NCI-H524 treated with DMSO at 0.1 percent for 48 hours (cell line): ENCODE measurements at regions not wholly inside any gene's neighbourhood (a gene's known extent, or its start where the extent isn't known, plus 50 kb on each side); places are given as distances from the start of the nearest gene placed in this dataset.
"Not testable (repeated sequence)": the region's sequence is repeated elsewhere in the genome, so short reads cannot be mapped to it uniquely, and the experiment has no call there.

Source experiments
- DNase-seq: peaks from one replicate; lab custom pipeline; 2025; lab: John Stamatoyannopoulos, UW

DNA sequence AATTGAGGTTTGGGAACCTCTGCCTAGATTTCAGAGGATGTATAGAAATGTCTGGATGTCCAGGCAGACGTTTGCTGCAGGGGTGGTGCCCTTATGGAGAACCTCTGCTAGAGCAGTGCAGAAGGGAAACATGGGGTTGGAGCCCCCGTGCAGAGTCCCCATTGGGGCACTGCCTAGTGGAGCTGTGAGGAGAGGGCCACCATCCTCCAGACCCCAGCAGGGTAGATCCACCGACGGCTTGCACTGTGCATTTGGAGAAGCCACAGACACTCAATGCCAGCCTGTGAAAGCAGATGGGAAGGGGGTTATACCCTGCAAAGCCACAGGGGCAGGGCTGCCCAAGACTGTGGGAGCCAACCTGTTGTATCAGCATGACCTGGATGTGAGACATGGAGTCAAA is 354.6 kb downstream of the ZNF326 start:
- DNase-seq: no peak

DNA sequence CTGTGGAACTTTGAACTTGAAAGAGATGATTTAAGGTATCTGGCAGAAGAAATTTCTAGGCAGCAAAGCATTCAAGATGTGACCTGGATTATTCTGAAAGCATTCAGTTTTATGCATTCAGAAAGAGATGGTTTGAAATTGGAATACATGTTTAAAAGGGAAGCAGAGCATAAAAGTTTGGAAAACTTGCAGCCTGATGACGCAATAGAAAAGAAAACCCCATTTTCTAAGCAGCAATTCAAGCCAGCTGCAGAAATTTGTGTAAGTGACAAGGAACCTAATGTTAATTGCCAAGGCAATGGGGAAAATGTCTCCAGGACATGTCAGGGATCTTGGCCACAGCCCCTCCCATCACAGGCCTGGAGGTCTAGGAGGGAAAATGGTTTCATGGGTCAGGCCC is 354.0 kb downstream of the ZNF326 start:
- DNase-seq: no peak

DNA sequence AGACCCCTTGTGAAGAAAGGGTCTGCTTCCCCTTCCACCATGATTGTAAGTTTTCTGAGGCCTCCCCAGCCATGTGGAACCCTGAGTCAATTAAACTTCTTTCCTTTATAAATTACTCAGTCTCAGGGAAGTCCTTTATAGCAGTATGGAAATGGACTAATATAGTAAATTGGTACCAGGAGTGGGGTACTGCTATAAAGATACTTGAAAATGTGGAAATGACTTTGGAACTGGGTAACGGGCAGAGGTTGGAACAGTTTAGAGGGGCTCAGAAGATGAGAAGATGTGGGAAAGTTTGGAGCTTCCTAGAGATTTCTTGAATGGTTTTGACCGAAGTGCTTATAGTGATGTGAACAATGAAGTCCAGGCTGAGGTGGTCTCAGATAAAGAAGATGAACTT is 353.5 kb downstream of the ZNF326 start:
- DNase-seq: not testable (repeated sequence)

DNA sequence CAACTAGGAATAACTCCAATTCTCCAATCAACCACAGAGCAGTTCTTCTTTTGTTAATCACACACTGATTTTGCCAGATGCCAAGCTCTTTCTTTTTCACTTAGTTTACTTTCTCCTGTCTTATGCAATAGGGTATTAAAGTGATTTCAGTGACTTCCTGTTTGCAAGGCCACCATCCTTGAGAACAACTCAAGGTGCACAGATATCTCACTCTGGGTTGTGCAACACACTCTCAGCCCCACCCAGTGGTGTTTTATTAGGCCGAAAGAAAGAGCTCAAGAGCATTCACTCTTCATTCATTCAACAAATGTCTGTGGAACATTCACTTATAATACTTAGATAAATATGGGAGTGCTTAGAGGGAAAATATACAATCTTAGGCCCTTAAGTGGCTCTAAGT is 352.5 kb downstream of the ZNF326 start:
- no peak for DNase-seq

DNA sequence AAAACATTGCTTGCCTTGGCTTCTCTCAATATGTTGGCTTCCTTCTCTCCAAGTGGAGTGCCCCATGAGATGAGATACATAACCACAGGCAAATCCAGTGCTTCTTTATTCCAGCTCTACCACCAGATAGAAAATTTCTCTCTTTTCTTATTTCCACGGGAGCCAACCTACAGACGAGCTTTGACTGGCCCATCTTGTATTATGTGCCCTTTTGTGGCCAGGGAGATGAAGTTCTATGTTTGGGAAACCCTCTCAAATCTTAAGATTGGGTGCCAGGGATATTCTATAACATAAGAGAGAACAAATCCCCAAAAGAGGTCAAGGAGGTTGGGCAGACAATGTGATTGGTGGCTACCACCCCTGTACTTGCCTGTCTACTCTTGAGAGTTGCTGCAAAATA is 351.8 kb downstream of the ZNF326 start:
- no peak for DNase-seq

DNA sequence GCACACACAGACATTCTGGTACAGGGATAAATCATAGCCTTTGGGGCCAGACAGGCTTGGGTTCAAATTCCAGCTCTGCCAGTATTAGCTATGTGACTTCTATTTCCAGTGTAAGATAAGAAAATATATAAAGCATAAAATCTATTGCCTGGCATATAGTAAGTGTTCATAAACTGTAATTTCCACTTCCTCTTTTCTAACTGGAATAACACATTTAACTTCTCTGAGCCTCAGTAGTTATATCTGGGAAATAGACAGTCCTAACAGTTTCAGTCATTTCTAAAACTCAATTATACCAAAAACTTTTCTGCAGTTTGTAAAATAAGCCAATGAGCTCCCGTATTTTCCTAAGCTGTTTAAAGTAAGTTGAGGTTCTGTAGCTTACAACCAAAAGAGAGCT is 351.4 kb downstream of the ZNF326 start:
- DNase-seq: no peak

DNA sequence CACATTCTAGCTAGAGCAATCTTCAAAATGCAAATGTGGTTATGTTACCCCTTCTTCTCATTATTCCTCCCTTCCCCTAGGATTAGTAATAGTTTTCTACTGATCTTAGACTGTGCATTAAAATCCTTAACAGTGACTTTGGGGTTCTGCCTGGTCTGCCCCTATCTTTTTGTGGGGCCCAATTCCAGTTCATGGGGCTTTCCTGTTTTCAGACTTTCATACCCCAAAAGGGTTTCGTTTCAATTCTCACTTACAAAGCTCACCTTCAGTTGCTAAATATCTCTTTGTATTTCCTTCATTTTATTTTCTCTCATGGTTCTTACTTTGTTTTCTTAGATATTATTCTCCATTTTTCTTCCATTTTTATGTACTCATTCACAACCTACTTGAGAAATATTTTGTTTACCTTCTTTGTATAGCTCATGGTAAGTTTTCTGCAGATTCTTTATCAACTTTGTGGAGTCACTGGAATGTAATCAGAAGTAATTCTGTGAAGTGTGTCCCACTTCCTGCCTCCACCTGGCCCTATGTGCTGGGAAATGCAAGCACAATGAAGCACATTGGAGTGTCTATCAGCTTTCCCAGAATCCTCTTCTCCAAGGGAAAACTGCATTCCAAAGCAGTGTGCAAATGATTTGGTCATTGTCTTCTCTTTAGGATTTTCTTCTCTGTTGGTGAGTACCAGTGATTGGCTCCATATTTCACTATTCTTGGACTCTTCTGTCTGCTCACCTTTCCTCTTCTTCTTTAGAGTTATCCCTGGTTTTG is 350.2 kb downstream of the ZNF326 start:
- no peak for DNase-seq

DNA sequence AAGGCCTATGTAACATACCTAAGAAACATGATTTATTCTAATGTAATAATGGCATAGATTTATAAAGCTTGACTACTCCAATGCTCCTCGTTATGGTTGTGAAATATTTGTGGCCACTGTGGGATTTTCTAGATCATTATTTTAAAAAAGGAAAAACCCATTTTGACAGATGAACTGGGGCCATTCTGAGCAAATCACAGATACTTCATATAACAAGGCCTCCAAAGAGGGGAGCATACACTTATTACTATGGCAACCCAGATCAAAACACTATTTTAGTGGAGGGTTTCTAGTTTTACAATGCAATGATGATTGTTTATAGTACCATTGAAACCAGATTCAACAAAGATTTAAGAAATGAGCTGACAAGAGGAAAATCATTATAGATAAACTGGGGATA is 346.6 kb downstream of the ZNF326 start:
- no peak for DNase-seq

DNA sequence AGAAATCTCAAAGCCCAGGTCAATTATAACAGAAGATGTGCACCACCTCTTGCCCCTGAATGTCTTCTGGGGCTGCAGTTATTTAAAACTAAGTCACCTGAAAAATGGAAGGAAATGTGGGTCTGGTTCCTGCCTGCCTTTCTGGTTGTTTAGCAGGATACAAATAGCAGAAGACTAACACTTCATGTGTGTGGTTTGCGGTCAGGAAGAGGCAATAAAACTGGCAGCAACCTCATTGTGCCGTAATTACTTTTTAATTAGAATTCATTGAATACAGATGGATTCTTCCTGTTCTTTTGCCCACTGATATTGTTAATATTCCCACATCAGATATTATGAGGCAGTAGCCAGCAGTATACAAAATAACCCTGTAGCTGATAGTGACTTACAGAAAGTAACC is 345.7 kb downstream of the ZNF326 start:
- DNase-seq: no peak

DNA sequence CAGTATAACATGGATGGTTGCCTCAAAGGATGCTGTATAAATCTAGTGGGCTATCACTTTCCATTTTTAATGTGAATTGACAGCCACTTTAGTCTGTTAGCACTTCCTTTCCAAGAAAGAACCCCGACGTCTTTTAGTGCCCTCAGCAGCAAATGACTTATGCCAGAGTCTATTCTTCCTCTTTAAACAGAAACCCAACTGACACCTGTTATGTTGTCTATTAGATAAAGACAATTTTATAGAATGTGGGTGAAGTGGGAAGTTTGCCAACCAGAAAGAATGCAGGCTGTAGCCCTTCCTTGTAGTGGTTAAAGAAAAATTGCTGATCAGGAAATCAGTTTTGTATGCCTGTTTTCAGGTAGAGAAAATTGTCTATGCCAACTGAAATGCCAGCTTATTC is 344.9 kb downstream of the ZNF326 start:
- no peak for DNase-seq

DNA sequence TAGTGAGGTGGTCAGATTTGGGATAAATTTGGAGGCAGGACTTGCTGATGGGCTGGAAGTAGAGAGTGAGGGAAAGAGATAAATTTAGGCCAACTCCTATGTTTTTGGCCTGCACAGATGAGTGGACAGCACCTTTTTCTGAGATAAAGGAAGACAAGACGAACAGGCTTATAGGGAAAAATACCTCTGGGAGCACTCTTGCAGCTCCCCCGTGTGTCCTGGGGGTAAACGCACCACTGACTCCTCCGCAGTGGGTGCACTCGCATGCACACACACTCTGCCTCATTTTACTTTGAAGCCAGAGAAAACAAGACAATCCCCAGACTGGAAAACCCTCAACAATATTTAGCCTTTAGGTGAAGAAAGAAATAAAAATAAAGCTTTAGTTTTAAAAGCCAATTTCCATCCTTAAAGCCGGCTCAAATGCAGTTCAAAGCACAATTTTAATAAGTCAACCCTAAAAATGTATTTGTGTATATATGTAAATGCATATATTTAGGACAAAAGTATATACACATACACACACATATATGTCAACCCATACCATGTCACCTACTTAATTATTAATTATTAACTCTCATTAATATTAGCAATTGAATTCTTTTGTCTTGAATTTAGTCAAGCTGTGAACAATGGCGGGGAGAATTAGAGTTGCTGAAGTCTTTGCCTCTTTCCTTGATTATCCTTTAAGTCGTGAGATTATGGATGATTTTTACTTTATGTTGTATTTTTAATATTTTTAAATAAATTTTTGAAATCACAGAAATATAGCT is 341.8 kb downstream of the ZNF326 start:
- DNase-seq: no peak

DNA sequence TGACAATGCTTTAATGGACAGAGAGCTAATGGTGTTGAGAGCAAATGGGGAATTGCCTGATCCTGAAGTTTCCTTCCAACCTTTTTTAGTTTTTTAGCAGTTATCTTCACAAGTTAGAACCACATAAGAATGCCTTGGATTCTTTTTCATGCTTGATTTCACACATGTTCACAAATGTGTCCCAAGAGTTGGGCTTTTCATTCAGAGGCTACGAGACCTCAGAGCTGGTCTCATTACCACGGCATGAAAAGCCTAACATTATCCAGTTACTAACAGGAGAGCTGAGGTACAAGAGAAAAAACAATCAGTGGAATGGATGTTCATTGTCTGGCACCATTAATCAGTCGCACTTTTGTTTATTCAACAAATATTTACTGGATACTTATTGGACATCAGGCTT is 340.6 kb downstream of the ZNF326 start:
- no peak for DNase-seq

DNA sequence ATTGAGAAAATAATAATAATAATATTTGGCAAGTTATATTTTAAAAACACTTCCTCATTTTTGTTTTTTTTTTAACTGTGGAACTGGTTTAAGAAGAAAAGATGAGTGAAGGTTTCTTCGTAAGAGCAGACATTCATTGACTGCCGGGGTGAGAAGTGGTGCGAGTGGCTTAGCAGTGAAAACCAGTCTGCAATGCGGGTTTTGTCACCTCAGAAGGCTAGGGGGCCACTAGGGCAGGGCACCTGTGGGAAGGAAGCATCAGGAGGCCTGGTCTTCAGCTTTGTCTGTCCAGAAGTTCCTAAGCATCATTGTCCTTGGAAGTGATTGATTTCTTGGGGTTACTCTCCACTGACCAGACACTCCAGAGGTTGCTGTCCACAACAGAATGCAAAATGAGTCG is 339.2 kb downstream of the ZNF326 start:
- no peak for DNase-seq

DNA sequence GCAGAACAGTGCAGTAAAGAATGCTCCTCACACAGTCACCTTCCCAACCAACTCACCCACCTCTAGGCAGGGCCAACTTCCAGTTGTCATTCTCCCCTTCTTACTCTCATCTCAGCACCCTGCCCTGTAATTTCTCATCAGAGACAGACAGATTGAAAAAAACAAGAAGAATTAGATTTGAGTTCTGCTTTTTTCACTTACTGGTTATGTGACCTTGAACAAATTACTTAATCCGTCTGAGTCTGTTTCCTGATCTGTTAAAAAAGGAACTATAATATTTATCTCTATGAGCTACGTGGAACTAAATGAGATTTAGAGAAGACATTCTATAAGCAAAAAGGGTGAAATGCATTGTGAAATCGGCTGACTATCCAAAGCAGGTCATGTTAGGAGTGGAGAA is 330.3 kb downstream of the ZNF326 start:
- no peak for DNase-seq

DNA sequence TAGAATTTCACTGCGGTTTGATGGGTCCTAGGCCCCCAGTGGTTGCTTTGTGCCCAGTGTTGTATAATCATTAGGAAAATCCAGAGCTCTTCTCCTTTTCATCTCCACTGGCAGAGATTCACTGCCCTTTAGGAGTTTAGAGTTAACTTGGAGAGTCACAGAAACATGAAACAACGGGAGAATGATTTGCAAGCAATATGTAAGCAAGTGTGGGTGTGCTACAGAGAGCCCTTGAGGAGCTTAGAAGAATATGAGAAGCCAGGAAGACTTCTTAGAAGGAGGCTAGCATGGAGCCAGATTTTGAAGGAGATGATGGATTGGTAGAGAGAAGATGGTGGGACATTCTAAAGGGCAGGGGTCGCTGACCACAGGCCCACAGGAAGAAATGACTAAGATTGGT is 327.3 kb downstream of the ZNF326 start:
- DNase-seq: no peak

DNA sequence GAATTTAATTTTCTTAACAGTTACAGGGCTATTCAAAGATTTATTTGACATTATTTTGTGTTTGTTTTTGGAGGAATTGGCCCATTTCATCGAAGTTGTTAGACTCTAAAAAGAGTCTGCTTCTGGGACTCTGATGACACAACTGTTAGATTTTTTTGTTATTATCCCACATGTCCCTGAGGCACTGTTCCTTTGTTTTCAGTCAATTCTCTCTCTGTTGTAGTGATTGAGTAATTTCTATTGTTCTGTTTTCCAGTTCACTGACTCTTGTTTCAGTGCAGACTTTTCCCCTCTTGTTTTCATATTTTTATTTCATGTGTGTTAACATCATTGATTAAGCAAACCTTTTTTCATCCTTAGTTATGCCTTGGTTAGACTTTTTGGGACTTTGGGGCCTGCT is 325.0 kb downstream of the ZNF326 start:
- DNase-seq: no peak

DNA sequence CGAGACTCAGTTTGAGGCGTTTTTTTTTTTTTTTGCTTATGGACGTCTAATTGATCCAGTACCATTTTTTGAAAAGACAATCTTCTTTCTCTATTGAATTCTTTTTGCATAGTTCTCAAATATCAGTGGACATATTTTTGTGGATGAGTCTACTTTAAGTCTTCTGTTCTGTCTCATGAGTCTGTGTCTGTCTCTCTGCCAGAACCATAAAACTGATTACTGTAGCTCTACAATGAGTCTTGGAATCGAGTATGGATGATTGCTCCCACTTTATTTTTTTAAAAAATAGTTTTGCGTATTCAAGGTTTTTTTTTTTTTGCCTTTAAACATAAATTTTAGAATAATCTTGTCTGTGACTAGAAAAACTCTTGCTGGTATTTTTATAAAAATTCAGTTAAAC is 323.5 kb downstream of the ZNF326 start:
- DNase-seq: no peak

DNA sequence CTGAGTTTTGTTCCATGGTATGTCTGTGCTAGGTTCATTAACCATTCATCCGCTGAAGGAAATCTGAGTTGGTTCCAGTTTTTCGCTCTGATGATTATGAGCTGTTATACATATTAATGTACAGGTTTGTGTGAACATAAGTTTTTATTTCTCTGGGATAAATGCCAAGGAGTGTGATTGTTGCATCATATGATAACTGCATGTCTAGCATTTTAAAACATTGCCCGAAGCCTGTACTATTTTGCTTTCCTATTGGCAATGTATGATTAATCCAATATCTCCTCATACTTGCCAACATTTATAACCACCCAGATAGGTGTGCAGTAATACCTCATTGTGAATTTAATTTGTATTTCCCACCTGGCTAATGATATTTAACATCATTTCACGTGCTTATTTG is 322.7 kb downstream of the ZNF326 start:
- DNase-seq: no peak

DNA sequence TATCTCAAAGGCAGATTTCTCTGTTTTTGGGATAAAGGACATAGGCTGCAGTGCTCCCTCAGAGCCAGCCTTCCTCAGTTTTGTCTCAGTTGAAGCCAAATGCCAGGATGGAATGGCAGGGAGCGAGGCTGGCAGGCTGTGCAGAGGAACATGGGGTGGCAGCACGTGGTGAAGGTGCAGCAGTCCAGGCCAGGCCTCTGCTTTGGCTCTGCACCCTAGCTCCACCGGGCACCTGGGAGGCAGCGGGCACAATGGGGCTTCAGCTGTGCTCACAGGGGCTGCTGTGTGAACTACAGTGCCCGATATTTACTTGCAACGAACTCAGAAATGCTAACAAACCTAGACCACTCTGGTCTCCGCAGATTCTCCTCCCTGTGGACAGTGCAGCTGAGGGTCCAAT is 319.6 kb downstream of the ZNF326 start:
- DNase-seq: no peak

DNA sequence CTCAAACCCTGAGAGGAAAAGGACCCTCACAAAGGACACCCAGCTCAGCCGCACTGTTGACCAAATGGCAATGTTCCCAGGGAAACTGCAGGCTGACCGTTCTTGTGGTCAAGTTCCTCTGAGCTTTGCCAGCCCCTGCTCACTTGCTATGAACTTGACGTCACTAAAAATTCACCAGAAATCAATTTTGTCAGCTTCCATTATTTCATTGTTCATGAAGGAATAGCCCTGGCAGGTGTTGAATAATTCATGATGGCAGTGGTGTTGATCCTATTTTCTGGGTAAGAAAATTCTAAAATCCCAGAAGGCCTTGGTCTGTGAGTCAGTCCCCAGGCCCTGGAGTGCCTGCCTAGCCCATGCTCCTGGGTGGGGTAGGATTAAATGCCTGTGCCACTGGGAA is 318.9 kb downstream of the ZNF326 start:
- no peak for DNase-seq

DNA sequence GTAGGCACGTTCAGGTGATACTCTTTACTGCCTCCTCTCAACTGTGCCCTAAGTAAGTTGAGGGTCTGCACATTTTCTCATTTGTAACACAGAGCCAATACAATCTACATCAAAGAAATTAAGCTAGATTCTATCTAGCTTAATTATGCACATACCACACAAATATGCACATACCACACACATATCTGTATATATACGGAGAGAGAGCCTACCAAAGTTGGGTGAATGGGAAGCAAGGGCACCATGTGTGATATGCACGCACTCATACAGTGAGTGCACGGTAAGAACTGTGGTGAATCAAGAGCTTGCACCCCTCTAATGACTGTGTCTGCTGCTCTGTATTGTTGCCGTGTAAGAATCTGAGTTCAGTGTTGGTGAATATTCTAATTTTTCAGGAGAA is 314.9 kb downstream of the ZNF326 start:
- no peak for DNase-seq

DNA sequence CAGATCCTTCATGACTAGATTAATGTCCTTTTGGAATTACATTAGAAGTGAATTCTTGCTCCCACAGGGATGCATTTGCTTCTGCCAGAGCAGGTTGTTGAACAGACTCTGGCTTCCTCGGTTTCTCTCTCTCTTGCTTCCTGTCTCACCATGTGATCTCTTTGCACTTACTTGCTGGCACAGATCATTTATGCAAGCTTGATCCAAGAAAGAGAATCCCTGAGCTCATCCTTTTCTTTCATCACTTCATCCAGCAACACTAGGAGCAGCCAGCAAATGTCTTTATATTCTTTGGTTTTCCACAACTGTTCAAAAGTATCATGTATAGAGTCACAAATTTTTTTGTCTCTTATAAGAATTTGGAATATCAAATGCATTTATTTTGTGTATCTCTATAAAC is 313.5 kb downstream of the ZNF326 start:
- no peak for DNase-seq

DNA sequence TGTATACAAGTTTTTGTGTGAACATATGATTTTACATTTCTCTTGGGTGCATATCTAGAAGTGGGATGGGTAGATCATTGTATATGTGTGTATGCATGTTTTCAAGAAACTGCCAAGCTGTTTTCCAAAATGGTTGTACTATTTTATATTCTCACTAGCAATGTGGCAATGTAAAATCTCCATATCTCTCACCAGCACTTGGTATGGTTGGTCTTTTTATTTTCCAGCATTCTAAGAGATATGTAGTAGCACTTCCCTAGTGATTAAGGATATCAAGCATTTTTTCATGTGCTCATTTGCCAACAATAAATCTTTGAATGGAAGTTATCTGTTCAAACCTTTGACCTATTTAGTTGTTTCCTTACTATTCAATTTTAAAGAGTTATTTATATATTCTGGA is 310.7 kb downstream of the ZNF326 start:
- no peak for DNase-seq

DNA sequence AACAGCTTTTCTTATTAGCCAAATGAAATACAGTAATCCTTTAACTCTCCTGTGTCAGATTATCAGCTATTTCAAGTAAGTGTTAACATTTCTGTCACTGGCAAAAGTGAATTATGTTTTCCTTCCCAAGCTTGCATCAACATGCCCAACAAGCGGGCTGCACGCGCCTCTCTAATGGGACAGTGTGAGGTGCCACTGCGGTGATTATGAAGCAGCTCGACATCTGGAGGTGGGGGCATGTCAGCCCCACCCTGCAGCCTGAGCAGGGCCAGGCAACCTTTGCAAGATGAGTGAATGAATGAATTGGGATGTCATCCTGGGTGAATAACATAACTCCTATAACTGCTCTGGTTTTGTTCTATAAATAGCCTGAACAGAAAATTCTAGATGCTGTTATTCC is 301.4 kb downstream of the ZNF326 start:
- DNase-seq: no peak
